ENCODE measurements at regions not wholly inside any gene's neighbourhood (a gene's known extent, or its start where the extent isn't known, plus 50 kb on each side); places are given as distances from the start of the nearest gene placed in this dataset.

- DNase-seq: no peak
- no peak for TF ChIP-seq POLR2A (IDR thresholded peaks at IDR 0.05; ENCODE audit: low read length)
- no peak for TF ChIP-seq GATA1 (IDR thresholded peaks at IDR 0.05; ENCODE audit: low read depth, low read length)
Measured at GRCh38 chr3:16658004-16658924, 53.0 kb upstream of the DAZL start.

GRCh38 chr3:16658925-16659793 lies 53.9 kb upstream of the DAZL start:
- no peak for DNase-seq
- TF ChIP-seq POLR2A (IDR thresholded peaks at IDR 0.05; ENCODE audit: low read length) (no peak), GATA1 (IDR thresholded peaks at IDR 0.05; ENCODE audit: low read depth, low read length) (no peak)

DNA sequence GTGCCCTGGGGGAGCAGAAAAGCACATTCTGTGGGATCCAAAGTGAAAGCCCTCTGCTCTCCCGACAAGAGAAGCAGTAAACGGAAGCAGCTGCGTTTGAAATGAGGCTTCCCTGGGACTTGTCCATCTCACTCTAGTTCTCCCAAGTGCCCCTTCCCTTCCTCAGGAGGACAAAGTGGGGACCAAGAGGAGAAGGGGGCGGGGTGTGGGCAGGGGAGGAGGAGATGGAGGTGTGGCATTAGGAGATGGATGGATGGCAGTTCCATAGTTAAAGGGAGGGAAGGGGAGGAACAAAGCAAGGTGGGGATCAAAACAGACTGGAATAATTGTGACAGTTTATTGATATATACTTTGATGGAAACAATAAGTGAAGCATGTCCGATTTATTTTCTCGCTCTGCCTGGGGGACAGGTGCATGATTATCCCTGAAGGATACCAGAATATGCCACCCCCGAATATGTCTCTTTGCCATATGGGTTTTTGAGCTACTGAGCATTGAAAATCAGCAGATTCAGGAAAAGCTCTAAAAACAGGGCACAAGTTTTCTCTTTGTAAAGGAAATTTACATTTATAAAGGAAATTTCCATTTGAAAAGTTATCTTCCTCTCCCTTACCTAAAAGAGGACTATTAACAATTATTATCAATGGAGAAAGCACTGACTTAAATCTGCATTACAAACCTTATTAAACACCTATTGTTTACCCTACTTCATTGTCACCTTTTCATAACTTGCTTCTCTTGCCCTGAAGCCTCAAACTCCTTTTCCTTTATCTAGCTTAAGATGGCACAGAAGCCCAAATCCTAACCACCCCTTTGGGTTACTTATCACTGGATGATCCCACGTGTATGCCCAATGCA lies 58.9 kb upstream of the DAZL start:
- TF ChIP-seq POLR2A (IDR thresholded peaks at IDR 0.05; ENCODE audit: low read length): no peak
- no peak for TF ChIP-seq GATA1 (IDR thresholded peaks at IDR 0.05; ENCODE audit: low read depth, low read length)
- DNase-seq: no peak

DNA sequence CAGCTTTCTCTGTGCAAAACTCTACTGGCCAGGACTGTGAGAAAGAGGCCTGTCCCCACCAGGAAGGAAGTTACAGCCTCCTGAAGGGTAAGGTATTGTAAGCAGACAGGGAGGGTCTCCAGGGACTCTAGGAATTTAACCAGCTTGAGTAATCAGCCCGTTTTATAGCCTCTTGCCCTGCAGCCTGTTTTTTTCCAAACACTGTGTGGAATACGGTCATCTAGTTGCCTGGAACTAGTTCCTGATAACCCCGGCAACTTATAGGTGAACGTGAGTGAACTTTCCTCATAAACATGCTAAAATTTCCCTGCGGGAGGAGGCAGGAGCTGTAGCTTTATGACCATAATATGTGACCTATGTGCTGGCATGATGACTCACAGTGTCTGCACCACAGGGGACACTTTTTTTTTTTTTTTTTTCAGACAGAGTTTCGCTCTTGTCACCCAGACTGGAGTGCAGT lies 60.1 kb upstream of the DAZL start:
- no peak for TF ChIP-seq GATA1 (IDR thresholded peaks at IDR 0.05; ENCODE audit: low read depth, low read length)
- no peak for TF ChIP-seq POLR2A (IDR thresholded peaks at IDR 0.05; ENCODE audit: low read length)
- DNase-seq: no peak

DNA sequence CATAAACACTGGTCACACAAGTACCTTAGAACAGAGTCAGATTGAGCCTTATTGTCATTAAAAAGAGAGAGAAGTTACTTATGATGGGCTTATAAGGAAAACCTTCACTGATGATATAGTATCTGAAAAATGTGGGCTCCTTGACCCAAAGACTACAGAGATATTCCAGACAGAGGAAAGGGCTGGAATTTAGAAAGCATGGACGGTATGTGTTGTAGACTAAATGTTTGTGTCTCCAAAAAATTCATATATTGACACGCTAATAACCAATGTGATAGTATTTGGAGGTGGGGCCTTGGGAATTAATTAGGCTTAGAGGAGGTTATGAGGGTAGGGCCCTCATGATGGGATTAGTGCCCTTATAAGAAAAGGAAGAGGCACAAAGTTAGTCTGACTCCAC lies 61.0 kb upstream of the DAZL start:
- no peak for DNase-seq
- no peak for TF ChIP-seq GATA1 (IDR thresholded peaks at IDR 0.05; ENCODE audit: low read depth, low read length)
- TF ChIP-seq POLR2A (IDR thresholded peaks at IDR 0.05; ENCODE audit: low read length): no peak

DNA sequence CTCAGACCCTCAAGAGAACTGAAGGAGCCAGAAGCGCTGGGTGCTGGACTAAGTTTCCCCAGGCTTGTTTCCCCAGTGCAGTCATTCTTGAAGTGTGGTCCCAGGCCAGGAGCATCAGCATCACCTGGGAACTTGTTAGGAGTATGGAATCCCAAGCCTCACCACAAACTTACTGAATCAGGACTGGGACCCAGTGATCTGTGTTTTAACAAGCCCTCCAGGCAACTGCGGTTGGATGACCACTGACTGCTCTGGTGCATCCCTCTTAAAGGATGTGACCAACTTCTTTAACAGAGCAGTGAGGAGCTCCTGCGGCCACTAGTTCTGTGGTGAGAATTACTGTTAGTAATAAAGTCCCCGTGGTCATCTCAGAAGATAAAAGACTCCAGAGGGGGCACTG lies 62.4 kb upstream of the DAZL start:
- DNase-seq: no peak
- TF ChIP-seq POLR2A (IDR thresholded peaks at IDR 0.05; ENCODE audit: low read length): no peak
- no peak for TF ChIP-seq GATA1 (IDR thresholded peaks at IDR 0.05; ENCODE audit: low read depth, low read length)

DNA sequence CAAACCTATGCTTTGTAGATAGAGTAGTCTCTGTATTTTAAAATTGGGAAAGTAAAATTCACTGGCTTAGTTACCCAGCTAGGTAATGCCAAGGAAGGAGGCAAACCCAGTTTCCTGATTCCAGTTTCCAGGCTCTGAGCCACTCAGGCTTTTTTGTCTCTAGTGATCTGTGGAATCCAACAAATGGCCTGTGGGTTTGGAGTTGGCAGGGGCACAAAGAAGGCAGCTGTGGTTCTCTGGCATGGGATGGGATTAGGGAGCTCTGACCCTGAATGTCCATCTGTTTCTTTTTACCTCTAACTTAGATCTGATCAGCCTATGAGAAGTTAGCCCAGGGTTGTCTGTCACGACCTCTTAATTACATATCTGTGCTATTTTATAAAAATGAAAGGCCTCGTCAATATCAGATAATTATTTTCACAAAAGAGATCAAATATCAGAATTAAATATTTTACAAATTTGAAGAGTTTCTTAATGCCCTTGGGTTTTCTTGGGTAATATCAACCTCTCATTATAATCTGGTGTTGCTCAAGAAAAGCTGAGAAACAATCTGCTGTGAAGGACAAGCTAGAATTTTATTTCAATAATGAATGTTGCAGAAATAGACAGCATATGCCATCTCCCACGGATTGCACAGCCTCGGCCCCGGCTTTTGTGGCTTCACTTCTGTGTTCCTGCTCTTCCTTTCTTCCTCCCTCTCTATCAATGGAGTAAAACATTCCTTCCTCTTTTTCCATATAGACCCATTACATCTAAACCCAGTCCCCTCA lies 63.7 kb upstream of the DAZL start:
- TF ChIP-seq GATA1 (IDR thresholded peaks at IDR 0.05; ENCODE audit: low read depth, low read length) (no peak), POLR2A (IDR thresholded peaks at IDR 0.05; ENCODE audit: low read length) (no peak)
- DNase-seq: no peak

- TF ChIP-seq POLR2A (IDR thresholded peaks at IDR 0.05; ENCODE audit: low read length) (no peak), GATA1 (IDR thresholded peaks at IDR 0.05; ENCODE audit: low read depth, low read length) (no peak)
Measured at GRCh38 chr3:16670191-16670590, 65.0 kb upstream of the DAZL start.

DNA sequence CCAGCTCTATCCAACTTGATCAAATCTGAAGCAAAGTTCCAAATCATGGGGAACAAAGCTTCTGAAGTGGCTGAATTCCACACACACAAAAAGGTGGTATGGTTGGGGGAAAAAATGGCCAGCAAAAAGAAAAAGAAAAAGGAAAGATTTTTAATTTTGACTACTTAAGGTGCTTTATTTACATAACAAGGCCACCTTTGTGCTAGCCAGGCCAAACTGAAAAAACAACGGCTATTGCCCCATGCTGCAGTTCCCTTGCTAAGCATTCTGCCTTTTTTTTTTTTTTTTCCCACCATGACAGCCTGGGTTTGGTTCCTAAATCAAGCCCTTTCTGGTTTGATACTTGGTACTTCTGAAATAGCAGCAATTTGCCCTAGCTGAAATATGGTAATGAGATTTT lies 66.5 kb upstream of the DAZL start:
- DNase-seq: no peak
- no peak for TF ChIP-seq POLR2A (IDR thresholded peaks at IDR 0.05; ENCODE audit: low read length)
- no peak for TF ChIP-seq GATA1 (IDR thresholded peaks at IDR 0.05; ENCODE audit: low read depth, low read length)

More at GRCh38 chr3:16670191-16670590, 65.0 kb upstream of the DAZL start:
- DNase-seq: no peak

- DNase-seq: no peak
- TF ChIP-seq POLR2A (IDR thresholded peaks at IDR 0.05; ENCODE audit: low read length): no peak
- TF ChIP-seq GATA1 (IDR thresholded peaks at IDR 0.05; ENCODE audit: low read depth, low read length): no peak
Measured at GRCh38 chr3:16673530-16673929, 68.3 kb upstream of the DAZL start.

DNA sequence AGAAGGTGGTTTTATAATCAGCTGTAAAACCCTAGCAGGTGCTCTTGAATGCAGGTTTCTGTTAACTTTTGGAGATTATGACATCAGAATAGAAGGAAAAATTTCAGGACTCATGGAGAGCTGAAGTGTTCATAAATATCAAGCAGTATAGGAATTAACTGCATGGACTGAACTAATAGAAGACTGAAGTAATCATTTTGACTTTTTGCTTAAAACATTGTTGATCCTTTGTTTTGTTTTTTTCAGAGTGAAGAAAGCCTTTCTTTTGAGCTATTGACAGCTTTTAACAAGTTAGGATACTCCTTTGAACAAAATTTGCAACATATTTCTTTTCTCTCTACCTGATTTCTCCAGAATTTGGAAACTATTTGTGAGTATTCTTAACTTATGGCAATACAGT lies 70.6 kb upstream of the DAZL start:
- DNase-seq: no peak
- TF ChIP-seq GATA1 (IDR thresholded peaks at IDR 0.05; ENCODE audit: low read depth, low read length) (no peak), POLR2A (IDR thresholded peaks at IDR 0.05; ENCODE audit: low read length) (no peak)

- no peak for DNase-seq
- no peak for TF ChIP-seq GATA1 (IDR thresholded peaks at IDR 0.05; ENCODE audit: low read depth, low read length)
- no peak for TF ChIP-seq POLR2A (IDR thresholded peaks at IDR 0.05; ENCODE audit: low read length)
Measured at GRCh38 chr3:16686679-16687078, 81.5 kb upstream of the DAZL start.

- no peak for DNase-seq
- TF ChIP-seq POLR2A (IDR thresholded peaks at IDR 0.05; ENCODE audit: low read length) (no peak), GATA1 (IDR thresholded peaks at IDR 0.05; ENCODE audit: low read depth, low read length) (no peak)
Measured at GRCh38 chr3:16687221-16687620, 82.0 kb upstream of the DAZL start.

Data from erythroblast (primary cell).